ENCODE measurements at regions not wholly inside any gene's neighbourhood (a gene's known extent, or its start where the extent isn't known, plus 50 kb on each side); places are given as distances from the start of the nearest gene placed in this dataset.
"Not testable (repeated sequence)": the region's sequence is repeated elsewhere in the genome, so short reads cannot be mapped to it uniquely, and the experiment has no call there.

DNA sequence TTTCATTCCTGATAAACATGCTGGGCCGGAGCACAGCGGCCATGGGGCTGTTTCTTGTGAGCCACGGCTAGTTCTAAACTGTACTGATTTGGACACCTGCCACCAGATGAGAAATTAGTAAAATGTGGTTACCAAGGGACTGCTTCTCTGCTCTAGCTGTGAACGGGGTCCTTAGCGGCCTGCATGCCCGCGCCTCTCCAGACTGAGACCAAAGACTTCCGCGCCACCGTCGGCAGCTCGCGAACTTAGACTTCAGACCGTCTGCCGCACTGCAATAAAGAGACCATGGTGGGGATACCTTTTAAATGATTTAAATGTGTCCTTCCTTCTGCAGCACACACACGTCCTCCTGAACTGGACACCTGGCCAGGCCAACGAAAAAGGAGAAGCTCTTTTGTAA, 116.4 kb downstream of the BMS1 start:
- no peak overlapping the region for H3K27ac ChIP-seq (ENCODE audit: control insufficient read depth, insufficient read depth, low read length)
- no peaks in the 10 kb centered on the region for H3K79me2 ChIP-seq (ENCODE audit: control insufficient read depth, insufficient read depth, low read length)
- DNase-seq (ENCODE audit: low read depth, low spot score) = no peak
- peaks cover 2% of the 10 kb centered on the region for H3K9me3 ChIP-seq (ENCODE audit: control insufficient read depth, low read depth, low read length)
- H3K9ac ChIP-seq (ENCODE audit: control insufficient read depth, extremely low read depth, insufficient read depth, low read length) = no peak overlapping the region
- H3K4me1 ChIP-seq (ENCODE audit: control insufficient read depth, extremely low read depth, insufficient read depth, low read length) = no peaks in the 10 kb centered on the region
- H3K9me1 ChIP-seq (ENCODE audit: control insufficient read depth, extremely low read depth, insufficient read depth, low read length) = no peaks in the 10 kb centered on the region
- no peak overlapping the region for H3K4me3 ChIP-seq (ENCODE audit: control insufficient read depth in 2 of 3, extremely low read depth in 1 of 3, insufficient read depth in 2 of 3, low read depth in 1 of 3, low read length in 3 of 3)
- H2AFZ ChIP-seq (ENCODE audit: control insufficient read depth, low read length) = no peak overlapping the region
- TF ChIP-seq, protein P1, sequence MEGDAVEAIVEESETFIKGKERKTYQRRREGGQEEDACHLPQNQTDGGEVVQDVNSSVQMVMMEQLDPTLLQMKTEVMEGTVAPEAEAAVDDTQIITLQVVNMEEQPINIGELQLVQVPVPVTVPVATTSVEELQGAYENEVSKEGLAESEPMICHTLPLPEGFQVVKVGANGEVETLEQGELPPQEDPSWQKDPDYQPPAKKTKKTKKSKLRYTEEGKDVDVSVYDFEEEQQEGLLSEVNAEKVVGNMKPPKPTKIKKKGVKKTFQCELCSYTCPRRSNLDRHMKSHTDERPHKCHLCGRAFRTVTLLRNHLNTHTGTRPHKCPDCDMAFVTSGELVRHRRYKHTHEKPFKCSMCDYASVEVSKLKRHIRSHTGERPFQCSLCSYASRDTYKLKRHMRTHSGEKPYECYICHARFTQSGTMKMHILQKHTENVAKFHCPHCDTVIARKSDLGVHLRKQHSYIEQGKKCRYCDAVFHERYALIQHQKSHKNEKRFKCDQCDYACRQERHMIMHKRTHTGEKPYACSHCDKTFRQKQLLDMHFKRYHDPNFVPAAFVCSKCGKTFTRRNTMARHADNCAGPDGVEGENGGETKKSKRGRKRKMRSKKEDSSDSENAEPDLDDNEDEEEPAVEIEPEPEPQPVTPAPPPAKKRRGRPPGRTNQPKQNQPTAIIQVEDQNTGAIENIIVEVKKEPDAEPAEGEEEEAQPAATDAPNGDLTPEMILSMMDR (optimal IDR thresholded peaks at IDR 0.05 in 1 of 3, IDR thresholded peaks at IDR 0.05 in 1 of 3, conservative IDR thresholded peaks at IDR 0.05 in 1 of 3; ENCODE audit: extremely low read depth in 1 of 3, insufficient read depth in 2 of 3, low read length in 3 of 3) = no peak
- TF ChIP-seq EZH2 (IDR thresholded peaks at IDR 0.05; ENCODE audit: low read length) = no peak
- peaks cover 33% of the 10 kb centered on the region for H3K27me3 ChIP-seq (ENCODE audit: control insufficient read depth, extremely low read depth, insufficient read depth, low read length)
- dilution Hi-C loops (cut with MboI; ENCODE audit: extremely low pct_ligation_motif_present, low sequenced_read_pairs) = no loop called here
- no peaks in the 10 kb centered on the region for H3K36me3 ChIP-seq (ENCODE audit: control insufficient read depth in 2 of 2, extremely low read depth in 1 of 2, insufficient read depth in 2 of 2, low read length in 2 of 2)
- no peak overlapping the region for H3K4me2 ChIP-seq (ENCODE audit: control insufficient read depth, extremely low read depth, insufficient read depth, low read depth, low read length)
- FAIRE-seq = no peak
- H4K20me1 ChIP-seq (ENCODE audit: control insufficient read depth, extremely low read depth, insufficient read depth, low read length) = no peaks in the 10 kb centered on the region

DNA sequence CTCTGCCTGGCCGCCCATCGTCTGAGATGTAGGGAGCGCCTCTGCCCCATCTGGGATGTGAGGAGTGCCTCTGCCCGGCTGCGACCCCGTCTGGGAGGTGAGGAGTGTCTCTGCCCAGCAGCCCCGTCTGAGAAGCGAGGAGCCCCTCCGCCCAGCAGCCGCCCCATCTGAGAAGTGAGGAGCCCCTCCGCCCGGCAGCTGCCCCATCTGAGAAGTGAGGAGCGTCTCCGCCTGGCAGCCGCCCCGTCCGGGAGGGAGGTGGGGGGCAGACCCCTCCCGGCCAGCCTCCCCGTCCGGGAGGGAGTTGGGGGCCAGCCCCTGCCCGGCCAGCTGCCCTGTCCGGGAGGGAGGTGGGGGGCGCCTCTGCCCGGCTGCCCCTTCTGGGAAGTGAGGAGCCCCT, 117.8 kb downstream of the BMS1 start:
- H3K4me2 ChIP-seq (ENCODE audit: control insufficient read depth, extremely low read depth, insufficient read depth, low read depth, low read length); FAIRE-seq; dilution Hi-C loops (cut with MboI; ENCODE audit: extremely low pct_ligation_motif_present, low sequenced_read_pairs); H3K79me2 ChIP-seq (ENCODE audit: control insufficient read depth, insufficient read depth, low read length); H2AFZ ChIP-seq (ENCODE audit: control insufficient read depth, low read length); DNase-seq (ENCODE audit: low read depth, low spot score); H3K4me1 ChIP-seq (ENCODE audit: control insufficient read depth, extremely low read depth, insufficient read depth, low read length); H3K36me3 ChIP-seq (ENCODE audit: control insufficient read depth in 2 of 2, extremely low read depth in 1 of 2, insufficient read depth in 2 of 2, low read length in 2 of 2); H3K9me1 ChIP-seq (ENCODE audit: control insufficient read depth, extremely low read depth, insufficient read depth, low read length); H3K9ac ChIP-seq (ENCODE audit: control insufficient read depth, extremely low read depth, insufficient read depth, low read length); H4K20me1 ChIP-seq (ENCODE audit: control insufficient read depth, extremely low read depth, insufficient read depth, low read length); H3K4me3 ChIP-seq (ENCODE audit: control insufficient read depth in 2 of 3, extremely low read depth in 1 of 3, insufficient read depth in 2 of 3, low read depth in 1 of 3, low read length in 3 of 3); H3K27ac ChIP-seq (ENCODE audit: control insufficient read depth, insufficient read depth, low read length); H3K9me3 ChIP-seq (ENCODE audit: control insufficient read depth, low read depth, low read length): not testable (repeated sequence)
- peaks cover 33% of the 10 kb centered on the region for H3K27me3 ChIP-seq (ENCODE audit: control insufficient read depth, extremely low read depth, insufficient read depth, low read length)

DNA sequence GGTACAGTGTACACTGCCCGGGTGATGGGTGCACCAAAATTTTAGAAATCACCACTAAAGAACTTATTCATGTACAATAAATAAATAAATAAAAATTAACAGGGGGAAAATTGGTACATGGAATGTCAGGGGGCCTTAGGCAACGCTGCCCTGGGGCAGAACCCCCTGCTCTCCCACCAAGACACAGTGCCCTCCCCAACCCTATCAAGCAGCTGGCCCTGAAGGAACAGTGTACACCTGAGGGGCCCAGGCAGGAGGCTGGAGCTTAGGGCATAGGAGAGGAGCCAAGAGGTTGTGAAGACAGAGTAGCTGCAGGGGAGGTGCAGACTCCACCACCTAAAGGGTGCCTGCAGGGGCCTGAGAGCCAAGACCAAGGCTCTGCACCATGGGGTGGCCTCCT, 128.8 kb downstream of the BMS1 start:
- Histone ChIP-seq H3K79me2 (ENCODE audit: control insufficient read depth, insufficient read depth, low read length) (no peaks in the 10 kb centered on the region), H3K4me3 (ENCODE audit: control insufficient read depth in 2 of 3, extremely low read depth in 1 of 3, insufficient read depth in 2 of 3, low read depth in 1 of 3, low read length in 3 of 3) (no peak overlapping the region), H3K4me2 (ENCODE audit: control insufficient read depth, extremely low read depth, insufficient read depth, low read depth, low read length) (no peak overlapping the region), H3K27me3 (ENCODE audit: control insufficient read depth, extremely low read depth, insufficient read depth, low read length) (no peaks in the 10 kb centered on the region), H3K4me1 (ENCODE audit: control insufficient read depth, extremely low read depth, insufficient read depth, low read length) (no peaks in the 10 kb centered on the region), H3K9ac (ENCODE audit: control insufficient read depth, extremely low read depth, insufficient read depth, low read length) (no peak overlapping the region), H3K36me3 (ENCODE audit: control insufficient read depth in 2 of 2, extremely low read depth in 1 of 2, insufficient read depth in 2 of 2, low read length in 2 of 2) (no peaks in the 10 kb centered on the region), H3K9me3 (ENCODE audit: control insufficient read depth, low read depth, low read length) (no peaks in the 10 kb centered on the region), H3K9me1 (ENCODE audit: control insufficient read depth, extremely low read depth, insufficient read depth, low read length) (no peaks in the 10 kb centered on the region), H3K27ac (ENCODE audit: control insufficient read depth, insufficient read depth, low read length) (no peak overlapping the region), H2AFZ (ENCODE audit: control insufficient read depth, low read length) (no peak overlapping the region), H4K20me1 (ENCODE audit: control insufficient read depth, extremely low read depth, insufficient read depth, low read length) (no peaks in the 10 kb centered on the region)
- DNase-seq (ENCODE audit: low read depth, low spot score) (no peak), FAIRE-seq (no peak)
- dilution Hi-C loops (cut with MboI; ENCODE audit: extremely low pct_ligation_motif_present, low sequenced_read_pairs) = no loop called here
- no peak for TF ChIP-seq EZH2 (IDR thresholded peaks at IDR 0.05; ENCODE audit: low read length)
- TF ChIP-seq, protein P1 (optimal IDR thresholded peaks at IDR 0.05 in 1 of 3, IDR thresholded peaks at IDR 0.05 in 1 of 3, conservative IDR thresholded peaks at IDR 0.05 in 1 of 3; ENCODE audit: extremely low read depth in 1 of 3, insufficient read depth in 2 of 3, low read length in 3 of 3) = no peak
